Kidney capillary endothelial cell (primary cell): ENCODE measurements at regions not wholly inside any gene's neighbourhood (a gene's known extent, or its start where the extent isn't known, plus 50 kb on each side); places are given as distances from the start of the nearest gene placed in this dataset.
"Not testable (repeated sequence)": the region's sequence is repeated elsewhere in the genome, so short reads cannot be mapped to it uniquely, and the experiment has no call there.

Source experiments
- DNase-seq: peaks from one replicate; pipeline ENCODE4 v3.0.0-alpha.2; 2018; ENCODE audit warnings: low spot score

DNA sequence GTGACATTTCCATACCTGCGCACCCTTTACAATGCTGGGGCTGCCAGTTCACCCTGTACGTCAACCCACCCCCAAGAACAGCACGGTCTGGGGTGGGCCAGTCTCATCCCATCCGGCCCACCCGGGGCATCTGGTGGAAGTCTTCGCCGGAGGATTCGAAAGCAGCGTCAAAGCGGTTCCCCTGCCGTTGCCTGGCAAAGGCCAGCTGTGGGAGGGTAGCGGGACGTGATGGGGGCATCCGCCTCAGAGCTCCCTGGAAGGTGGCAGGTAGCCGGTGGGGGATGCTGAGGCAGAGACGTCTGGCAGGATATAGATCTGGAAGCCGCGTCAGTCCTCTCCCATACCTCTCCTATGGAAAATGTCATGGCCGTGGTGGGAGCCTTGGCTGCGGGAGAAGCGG lies 749.1 kb upstream of the DEFB115 start:
- not testable (repeated sequence) for DNase-seq

DNA sequence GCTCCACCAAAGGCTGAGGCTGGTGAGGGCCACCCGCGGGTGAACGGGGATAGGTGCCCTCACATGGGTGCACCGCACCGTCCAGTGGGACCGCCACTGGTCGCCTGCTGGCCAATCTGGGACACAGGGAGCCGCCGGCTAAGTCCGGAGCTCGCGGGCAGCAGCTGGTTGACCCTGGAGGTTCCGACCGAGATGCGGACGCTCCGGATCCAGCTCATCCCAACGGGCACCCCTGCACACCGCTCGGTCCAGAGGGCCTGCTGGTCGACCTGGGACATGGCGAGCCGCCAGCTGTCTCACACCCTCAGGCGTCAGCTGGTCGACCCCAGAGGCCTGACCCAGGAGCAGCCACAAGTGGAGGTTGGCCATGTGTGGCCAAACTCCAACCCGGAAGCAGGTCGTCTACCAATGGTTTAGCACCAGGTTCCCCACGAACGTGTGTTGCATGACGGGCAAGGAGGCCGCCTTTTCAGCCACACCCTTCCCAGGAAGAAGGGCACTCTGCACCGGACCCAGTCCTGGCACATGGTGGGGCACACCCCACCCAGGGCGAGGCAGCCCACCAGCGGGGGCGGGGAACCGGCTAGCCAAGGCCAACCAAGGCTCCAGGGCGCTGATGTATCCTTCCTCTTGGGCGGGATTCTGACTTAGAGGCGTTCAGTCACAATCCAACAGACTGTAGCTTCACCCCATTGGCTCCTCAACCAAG lies 746.0 kb upstream of the DEFB115 start:
- no peak for DNase-seq

GRCh38 chr20:30513050-30513628 lies 744.3 kb upstream of the DEFB115 start:
- DNase-seq = no peak

- not testable (repeated sequence) for DNase-seq
Measured at GRCh38 chr20:30515915-30516314, 741.5 kb upstream of the DEFB115 start.

DNA sequence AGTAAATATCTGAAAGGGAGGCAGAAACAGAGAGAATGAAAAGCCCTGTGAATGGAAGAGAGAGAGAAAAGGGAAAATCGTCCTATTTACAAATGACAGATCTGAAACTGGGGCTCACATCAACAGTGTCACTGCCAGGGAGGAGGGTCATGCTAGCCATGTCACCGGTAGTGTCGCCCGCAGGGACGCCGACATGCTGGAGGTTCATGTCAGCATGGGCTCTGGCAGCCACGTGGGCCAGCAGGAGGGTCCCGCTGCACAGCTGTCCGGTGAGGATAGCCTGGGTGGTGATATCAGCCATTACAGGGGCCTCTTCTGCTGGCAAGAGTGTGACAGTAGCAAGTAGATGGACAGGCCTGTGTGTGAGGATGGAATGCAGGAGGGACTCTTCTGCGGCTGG lies 738.6 kb upstream of the DEFB115 start:
- DNase-seq = not testable (repeated sequence)

DNA sequence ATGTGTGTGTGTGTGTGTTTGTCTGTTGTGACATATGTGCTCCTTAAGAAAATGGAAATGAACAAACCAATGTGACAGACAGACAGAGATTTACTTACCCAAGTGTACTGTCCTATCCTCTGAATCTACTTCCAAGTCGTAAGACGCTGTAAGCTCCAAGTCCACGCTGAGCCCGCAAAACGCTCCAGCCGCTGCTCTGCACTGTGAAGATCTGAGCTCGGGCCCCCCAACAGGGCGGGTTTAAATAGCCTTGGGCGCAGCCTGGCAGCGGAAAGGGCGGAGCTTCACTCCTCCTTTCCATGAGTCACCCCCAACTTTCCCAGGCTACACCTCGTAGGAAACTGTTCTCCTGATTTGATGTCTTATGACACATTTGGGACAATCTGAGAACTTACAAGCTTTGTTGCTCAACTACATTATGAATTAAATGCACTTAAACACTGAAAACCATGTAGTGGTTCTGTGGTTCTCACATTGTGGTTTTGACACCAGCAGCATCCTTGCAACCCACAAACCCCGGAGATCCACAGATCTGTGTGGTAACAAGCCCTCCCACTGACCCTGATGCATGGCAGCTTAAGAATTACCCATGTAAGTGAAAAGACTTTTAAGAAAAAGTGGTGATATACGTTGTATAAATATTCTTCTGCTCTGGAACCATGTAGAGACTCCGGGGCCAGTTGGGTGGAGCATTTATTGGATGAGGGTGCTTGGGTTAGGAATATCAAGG lies 735.6 kb upstream of the DEFB115 start:
- DNase-seq = not testable (repeated sequence)

DNA sequence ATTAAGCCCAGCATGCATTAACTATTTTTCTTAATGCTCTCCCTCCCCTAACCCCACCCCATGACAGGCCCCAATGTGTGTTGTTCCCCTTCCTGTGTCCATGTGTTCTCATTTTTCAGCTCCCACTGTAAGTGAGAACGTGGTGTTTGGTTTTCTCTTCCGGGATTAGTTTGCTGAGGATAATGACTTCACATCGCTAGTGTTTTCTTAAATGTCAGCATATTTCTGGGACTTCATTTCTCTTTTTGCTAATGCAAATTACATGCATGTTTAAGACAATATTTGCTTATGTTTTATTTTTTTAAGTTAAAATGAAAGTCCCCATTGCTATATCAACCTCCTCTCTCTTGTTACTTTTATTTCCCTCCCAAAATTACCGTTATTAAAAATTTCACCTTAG lies 733.3 kb upstream of the DEFB115 start:
- not testable (repeated sequence) for DNase-seq

DNA sequence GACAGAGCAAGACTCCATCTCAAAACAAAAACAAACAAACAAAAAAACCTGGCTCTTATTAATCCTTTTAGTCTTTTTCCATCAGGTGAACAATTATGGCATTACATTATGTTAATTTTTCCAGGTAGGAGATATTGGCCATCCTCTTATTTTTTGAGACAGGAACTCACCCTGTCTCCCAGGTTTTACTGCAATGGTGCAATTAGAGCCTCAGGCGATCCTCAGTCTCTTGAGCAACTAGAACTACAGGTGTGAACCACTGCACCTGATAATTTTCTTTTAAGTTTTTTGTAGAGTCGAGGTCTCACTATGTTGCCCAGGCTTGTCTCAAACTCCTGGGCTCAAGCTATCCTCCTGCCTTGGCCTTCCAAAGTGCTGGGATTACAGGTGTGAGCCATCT lies 732.7 kb upstream of the DEFB115 start:
- not testable (repeated sequence) for DNase-seq

DNA sequence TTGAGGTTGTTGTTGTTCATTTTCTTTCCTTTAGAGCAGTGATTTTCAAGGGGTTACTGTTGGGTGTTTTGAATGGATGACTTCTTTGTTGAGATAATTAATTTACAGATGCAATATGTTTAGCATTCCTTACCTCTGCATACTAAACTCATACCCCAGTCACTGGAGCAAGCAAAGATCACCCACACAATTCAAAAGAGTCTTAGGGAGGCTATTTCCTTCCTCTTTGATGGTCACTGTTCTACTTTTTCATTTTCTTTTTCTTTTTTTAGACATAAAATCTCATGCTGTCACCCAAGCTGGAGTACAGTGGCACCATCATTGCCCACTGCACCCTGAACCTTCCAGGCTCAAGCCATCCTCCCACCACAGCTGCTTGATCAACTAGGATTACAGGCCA lies 723.8 kb upstream of the DEFB115 start:
- DNase-seq = not testable (repeated sequence)

DNA sequence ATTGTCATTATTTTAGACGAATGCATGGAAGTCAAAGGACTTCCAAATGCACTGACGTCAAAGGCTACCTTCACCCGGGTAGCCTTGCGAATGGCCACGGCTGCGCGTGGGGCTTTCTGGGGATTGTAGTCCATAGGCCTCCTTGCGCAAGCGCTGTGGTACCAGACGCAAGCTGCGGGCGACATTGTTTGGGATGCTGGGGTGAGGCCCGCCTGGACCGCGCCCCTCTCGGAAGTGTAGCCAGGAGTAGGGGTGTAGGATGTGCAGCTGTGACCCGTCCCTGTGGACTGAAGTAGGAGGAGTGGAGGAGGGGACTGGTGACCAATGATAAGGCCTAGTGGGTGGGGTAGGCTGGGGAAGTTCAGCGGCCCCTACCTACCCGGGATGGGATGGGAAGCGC lies 720.0 kb upstream of the DEFB115 start:
- DNase-seq = not testable (repeated sequence)

DNA sequence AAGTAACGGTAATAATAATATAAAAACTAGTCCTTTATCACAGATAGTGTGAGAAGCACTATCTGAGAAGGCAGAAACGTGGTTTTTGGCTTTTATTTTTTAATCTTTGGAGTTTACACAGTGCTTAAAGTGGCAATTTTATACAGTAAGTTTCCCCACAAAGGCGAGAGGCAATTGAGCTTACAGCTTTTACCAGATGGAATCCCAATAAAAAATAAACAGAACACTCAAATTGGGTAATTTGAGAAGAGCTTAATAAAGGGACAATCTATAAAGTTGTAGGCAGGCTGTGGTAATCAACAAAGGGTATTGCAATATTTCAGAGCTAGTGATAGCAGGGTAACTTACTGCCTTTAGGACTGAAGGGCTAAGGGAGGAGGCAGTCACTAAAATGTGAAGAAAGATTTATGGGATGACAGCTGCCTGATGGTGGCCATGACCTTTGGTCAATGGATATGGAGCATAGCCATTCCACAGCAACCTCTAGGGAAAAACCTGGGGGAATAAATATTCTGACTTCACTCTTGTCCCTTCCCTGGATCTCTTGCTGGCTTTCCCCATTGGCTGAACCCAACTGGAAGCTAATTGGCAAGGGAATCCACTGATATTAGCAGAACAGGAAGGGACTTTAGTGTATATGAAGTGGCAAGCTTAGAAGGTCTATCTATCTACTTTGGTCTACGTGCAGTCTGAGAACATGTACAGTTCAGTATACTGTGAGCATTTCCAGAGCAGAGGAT lies 717.0 kb upstream of the DEFB115 start:
- DNase-seq = not testable (repeated sequence)

DNA sequence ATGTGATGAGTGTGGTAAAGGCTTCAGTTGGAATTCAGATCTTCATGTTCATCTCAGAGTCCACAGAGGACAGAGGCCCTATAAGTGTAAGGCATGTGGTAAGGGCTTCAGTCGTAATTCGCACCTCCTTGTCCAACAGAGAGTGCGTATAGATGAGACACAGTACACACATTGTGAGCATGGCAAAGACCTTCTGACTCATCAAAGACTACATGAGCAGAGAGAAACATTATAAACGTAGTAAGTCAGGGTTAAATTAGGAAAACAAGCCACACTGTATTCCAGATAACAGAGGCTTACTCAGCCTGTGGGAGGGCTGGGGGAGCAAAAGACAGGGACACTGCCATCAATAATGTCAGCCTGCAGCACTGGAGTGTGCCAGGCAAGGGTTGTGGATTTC lies 706.2 kb upstream of the DEFB115 start:
- DNase-seq = not testable (repeated sequence)

- not testable (repeated sequence) for DNase-seq
Measured at GRCh38 chr20:30556797-30557196, 700.7 kb upstream of the DEFB115 start.

- DNase-seq = not testable (repeated sequence)
Measured at GRCh38 chr20:30565086-30565485, 692.4 kb upstream of the DEFB115 start.

DNA sequence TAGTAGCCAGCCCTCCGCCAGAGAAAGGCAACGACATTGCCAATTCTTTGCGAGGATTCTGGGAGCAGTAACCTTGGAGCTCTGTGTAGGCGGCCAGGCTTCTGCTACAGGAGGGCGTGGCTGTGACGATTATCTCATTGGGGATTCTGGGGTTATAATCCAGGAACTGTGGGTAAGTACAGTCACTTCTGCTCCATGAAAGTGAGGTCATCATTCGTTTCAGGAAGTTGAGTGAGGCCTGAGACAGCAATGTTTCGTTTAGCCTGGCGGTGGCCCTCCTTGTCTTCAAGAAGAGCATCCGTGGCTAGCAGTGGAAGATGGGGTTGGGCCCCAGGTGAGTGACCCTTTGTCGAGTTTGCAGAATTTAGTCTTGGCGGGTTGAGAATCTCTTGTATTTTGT lies 687.6 kb upstream of the DEFB115 start:
- DNase-seq = not testable (repeated sequence)

DNA sequence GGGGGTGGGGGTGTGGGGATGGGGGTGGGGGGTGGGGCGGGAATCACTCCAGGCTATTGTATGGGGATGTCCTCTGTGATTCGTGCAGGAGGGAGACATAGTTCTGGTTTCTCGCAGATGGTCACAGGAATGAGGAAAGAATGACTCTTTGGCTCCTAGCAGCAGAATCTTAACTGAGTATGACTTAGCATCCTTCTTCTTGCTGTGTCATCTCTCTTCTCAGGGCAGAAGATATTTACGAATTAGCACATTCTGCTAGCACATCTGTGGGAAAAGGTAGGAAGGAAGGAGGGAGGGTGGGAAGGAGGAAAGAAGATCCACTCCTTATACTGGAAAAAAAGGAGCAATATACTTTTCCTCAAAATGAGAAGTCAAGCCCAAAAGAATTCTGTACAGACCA lies 686.8 kb upstream of the DEFB115 start:
- not testable (repeated sequence) for DNase-seq

GRCh38 chr20:30574337-30574736 lies 683.1 kb upstream of the DEFB115 start:
- DNase-seq = not testable (repeated sequence)

DNA sequence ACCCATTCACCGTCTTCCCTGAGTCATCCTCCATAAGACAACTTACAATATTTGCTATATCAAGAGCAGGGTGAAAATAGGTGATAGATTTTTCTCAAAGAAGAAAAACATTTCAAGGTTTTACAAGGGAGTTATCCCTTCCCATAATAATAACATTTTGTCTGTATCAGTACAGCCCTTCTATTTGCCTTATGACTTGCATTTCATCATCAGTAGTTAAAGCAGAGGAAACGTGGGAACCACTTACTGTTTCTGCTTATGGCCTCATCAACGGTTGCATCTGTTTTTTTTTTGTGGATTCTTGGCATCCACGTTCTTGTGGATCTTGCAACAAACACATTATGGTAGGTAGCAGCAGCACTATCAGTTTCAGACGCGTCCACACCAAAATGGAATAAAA lies 678.4 kb upstream of the DEFB115 start:
- not testable (repeated sequence) for DNase-seq

- peak; percentile 24 for DNase-seq
Measured at GRCh38 chr20:30579824-30580438, 677.5 kb upstream of the DEFB115 start.

DNA sequence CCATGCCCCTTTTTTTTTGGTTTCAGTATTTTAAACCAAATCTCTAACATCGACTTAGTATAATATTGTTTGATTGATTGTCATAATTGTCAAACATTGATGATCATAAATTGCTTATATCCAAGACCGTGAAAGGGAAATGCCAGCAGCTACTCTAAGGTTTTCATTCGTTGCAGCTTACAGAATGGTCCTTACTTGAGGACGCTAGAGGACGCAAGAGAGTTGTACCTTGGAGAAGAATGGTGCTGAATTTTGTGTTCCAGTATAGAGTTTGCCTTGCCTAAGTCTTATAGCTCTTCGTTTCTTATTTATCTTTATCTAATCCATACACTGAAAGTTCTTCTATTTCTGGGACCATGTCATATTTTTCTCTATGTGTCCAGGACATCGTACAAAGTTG lies 675.6 kb upstream of the DEFB115 start:
- DNase-seq = not testable (repeated sequence)

DNA sequence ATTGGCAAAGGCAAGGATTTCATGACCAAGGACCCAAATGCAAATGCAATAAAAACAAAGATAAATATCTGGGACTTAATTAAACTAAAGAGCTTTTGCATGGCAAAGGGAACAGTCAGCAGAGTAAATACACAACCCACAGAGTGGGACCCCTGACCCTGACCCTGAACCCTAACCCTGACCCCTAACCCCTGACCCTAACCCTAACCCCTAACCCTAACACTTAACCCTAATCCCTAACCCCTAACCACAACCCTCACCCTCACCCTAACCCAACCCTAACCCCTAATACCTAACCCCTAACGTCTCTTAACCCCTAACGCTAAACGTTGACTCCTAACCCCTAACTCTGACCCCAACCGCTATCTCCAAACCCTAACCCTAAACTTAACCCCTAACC lies 673.1 kb upstream of the DEFB115 start:
- not testable (repeated sequence) for DNase-seq

- peak; percentile 26 for DNase-seq
Measured at GRCh38 chr20:30585244-30585796, 672.1 kb upstream of the DEFB115 start.
